Upper lobe of left lung (tissue), 4 donors: ENCODE measurements at regions not wholly inside any gene's neighbourhood (a gene's known extent, or its start where the extent isn't known, plus 50 kb on each side); places are given as distances from the start of the nearest gene placed in this dataset.

Experiments
- CTCF ChIP-seq, 6 experiments: fragments of 450-650 bp in 4 of 6; fragments of 200-600 bp in 2 of 6; sonication (generic) in 2 of 6; IDR thresholded peaks; one replicate each; pipeline ENCODE4 v1.5.1; 2016 to 2019; ENCODE audit warnings: antibody characterized with exemption in 6 of 6
- POLR2A ChIP-seq, 4 donors: fragments of 450-650 bp; IDR thresholded peaks; one replicate each; pipeline ENCODE4 v1.5.1; 2016 to 2017; ENCODE audit warnings: antibody characterized with exemption in 4 of 4, mild to moderate bottlenecking in 2 of 4

GRCh38 chr5:73344835-73345234 is 103.7 kb downstream of the FOXD1 start:
- TF ChIP-seq CTCF (IDR thresholded peaks at IDR 0.05): no peak
- TF ChIP-seq POLR2A (IDR thresholded peaks at IDR 0.05): no peak
